Panc1 (cell line): ENCODE measurements at regions not wholly inside any gene's neighbourhood (a gene's known extent, or its start where the extent isn't known, plus 50 kb on each side); places are given as distances from the start of the nearest gene placed in this dataset.

Experiments used
- ATAC-seq: fragments of 200-7000 bp; cut with Tn5 transposase; 2 replicates; pipeline ENCODE4 v1.9.1; 2020; ENCODE audit warnings: mild to moderate bottlenecking, moderate library complexity
- BruUV-seq: library from RNA; stranded (reverse); fragments of 400-500 nt; replicated peaks from 2 replicates; lab custom pipeline; 2021; lab: Mats Ljungman, UMichigan
- CTCF ChIA-PET: fragments of 300-600 bp; sonication (Branson Sonifier 250); formaldehyde crosslinking; loops from one replicate; lab custom pipeline; 2022; ENCODE audit warnings: antibody characterized with exemption; lab: Charles Lee
- POLR2A ChIA-PET: fragments of 300-600 bp; sonication (Branson Sonifier 250); formaldehyde crosslinking; loops from one replicate; lab custom pipeline; 2022; ENCODE audit warnings: antibody characterized with exemption; lab: Charles Lee
- DNase-seq: peaks from one replicate; pipeline ENCODE4 v3.0.0-alpha.2; 2010; ENCODE audit warnings: low read depth, low spot score
- H3K27ac ChIP-seq: 2 replicates; pipeline ENCODE4 v1.5.1; 2011; ENCODE audit warnings: mild to moderate bottlenecking, low read length, inconsistent platforms
- H3K27me3 ChIP-seq: fragments of 200-500 bp; sonication (Bioruptor generic); 2 replicates; pipeline ENCODE4 v1.6.0; 2014; ENCODE audit warnings: low read length, inconsistent platforms; ENCODE audit not compliant: control insufficient read depth, insufficient read depth
- H3K36me3 ChIP-seq: fragments of 200-500 bp; sonication (Bioruptor generic); 2 replicates; pipeline ENCODE4 v1.5.1; 2014; ENCODE audit warnings: inconsistent platforms, mild to moderate bottlenecking, low read length, moderate library complexity; ENCODE audit not compliant: control insufficient read depth, insufficient read depth
- H3K4me1 ChIP-seq: 2 replicates; pipeline ENCODE4 v1.5.1; 2011; ENCODE audit warnings: inconsistent platforms, mild to moderate bottlenecking, low read length, moderate library complexity; ENCODE audit not compliant: control insufficient read depth, insufficient read depth
- H3K4me3 ChIP-seq, 2 experiments: 2 replicates each; pipeline ENCODE4 v1.5.1; 2011 to 2012; ENCODE audit warnings: low read depth in 2 of 2, low read length in 2 of 2, mild to moderate bottlenecking in 2 of 2, inconsistent platforms in 1 of 2, moderate library complexity in 1 of 2
- H3K9me3 ChIP-seq: fragments of 200-500 bp; sonication (Bioruptor generic); 2 replicates; pipeline ENCODE4 v1.5.1; 2014; ENCODE audit warnings: low read depth, mild to moderate bottlenecking, inconsistent platforms, low read length, moderate library complexity; ENCODE audit not compliant: control insufficient read depth, insufficient read depth
- CTCF ChIP-seq: fragments of 450-650 bp; IDR thresholded peaks from 2 replicates; pipeline ENCODE4 v1.5.1; 2017; ENCODE audit warnings: mild to moderate bottlenecking
- POLR2AphosphoS5 ChIP-seq: IDR thresholded peaks from 2 replicates; pipeline ENCODE4 v1.6.1; 2012; ENCODE audit warnings: mild to moderate bottlenecking, low read depth, low read length, moderate library complexity
- REST ChIP-seq, 2 experiments: IDR thresholded peaks; 2 replicates each; pipeline ENCODE4 v1.6.1; 2011 to 2012; ENCODE audit warnings: low read depth in 2 of 2, control low read depth in 1 of 2, low read length in 1 of 2, mild to moderate bottlenecking in 1 of 2, moderate library complexity in 1 of 2; ENCODE audit not compliant: insufficient read depth in 1 of 2
- SIN3A ChIP-seq: IDR thresholded peaks from 2 replicates; pipeline ENCODE4 v1.6.1; 2012; ENCODE audit warnings: low read depth, mild to moderate bottlenecking, low read length, moderate library complexity, borderline replicate concordance; ENCODE audit not compliant: insufficient read depth
- TCF7L2 ChIP-seq: IDR thresholded peaks from 2 replicates; pipeline ENCODE4 v1.6.1; 2011; ENCODE audit warnings: mild to moderate bottlenecking, low read depth, low read length, inconsistent platforms
- in situ Hi-C: cut with HindIII; loops from 2 replicates; pipeline ENCODE4 v1.10.0; 2016; ENCODE audit warnings: low sequenced_read_pairs, low pct_unique_long_range_greater_than_20kb
- intact Hi-C: fragments of 100-400 bp; cut with micrococcal nuclease; formaldehyde crosslinking; loops from one replicate; pipeline ENCODE4 v1.10.0; 2022; ENCODE audit not compliant: unreplicated experiment

DNA sequence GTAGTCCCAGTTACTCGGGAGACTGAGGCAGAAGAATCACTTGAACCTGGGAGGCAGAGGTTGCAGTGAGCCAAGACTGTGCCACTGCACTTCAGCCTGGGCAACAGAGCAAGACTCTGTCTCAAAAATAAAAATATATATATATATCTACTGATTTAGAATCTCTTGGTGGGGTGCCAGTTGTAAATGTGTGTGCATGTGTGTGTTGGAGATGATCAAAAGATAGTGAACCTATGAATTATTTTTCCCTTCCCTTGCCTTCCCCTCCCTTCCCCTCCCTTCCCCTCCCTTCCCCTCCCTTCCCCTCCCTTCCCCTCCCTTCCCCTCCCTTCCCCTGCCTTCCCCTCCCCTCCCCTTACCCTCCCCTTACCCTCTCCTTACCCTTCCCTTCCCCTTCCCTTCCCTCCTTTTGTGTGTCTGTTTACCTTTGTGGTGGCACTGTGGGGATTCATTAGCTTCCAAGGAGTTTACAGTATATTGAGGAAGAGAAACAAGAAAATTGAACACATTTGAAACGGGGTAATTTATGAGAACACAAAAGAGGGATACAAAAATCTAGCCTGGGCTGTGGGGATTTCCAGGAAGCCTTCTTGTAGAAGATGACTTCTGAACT, 281.5 kb upstream of the DPPA4 start:
- H3K27me3 ChIP-seq: no peaks in the 10 kb centered on the region
- H3K9me3 ChIP-seq: no peaks in the 10 kb centered on the region
- H3K36me3 ChIP-seq: no peaks in the 10 kb centered on the region
- H3K4me3 ChIP-seq: no peak overlapping the region
- no peak overlapping the region for H3K27ac ChIP-seq
- no peaks in the 10 kb centered on the region for H3K4me1 ChIP-seq
- ChIA-PET POLR2A (no interaction called here), CTCF (no interaction called here)
- no peak for DNase-seq
- intact Hi-C loops: no loop called here
- in situ Hi-C loops: no loop called here
- no TSS peak for BruUV-seq
- ATAC-seq: no peak
- TF ChIP-seq REST (IDR thresholded peaks at IDR 0.05; ENCODE audit: insufficient read depth in 1 of 2, low read depth in 2 of 2, low read length in 1 of 2) (no peak), CTCF (no peak), SIN3A (no peak), POLR2AphosphoS5 (no peak), TCF7L2 (no peak)

DNA sequence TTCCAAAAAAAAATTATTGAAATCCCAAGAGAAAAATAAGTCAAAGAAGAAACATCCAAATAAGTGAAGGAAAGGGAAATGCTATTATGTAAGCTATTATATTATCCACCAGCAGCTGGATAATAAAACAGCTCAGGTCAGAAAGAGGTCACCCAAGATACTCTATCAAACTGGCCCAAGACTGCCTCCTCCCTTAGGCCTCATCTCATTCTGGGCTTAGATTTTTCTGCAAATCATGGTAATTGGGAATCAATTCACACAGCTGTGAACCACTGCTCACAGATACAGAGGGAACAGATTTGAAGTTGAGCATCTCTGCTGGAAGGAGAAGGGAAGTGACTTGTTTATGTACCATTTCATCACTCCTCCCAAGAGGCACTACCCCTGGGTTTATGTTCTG, 294.6 kb upstream of the DPPA4 start:
- no peak for DNase-seq
- TF ChIP-seq REST (IDR thresholded peaks at IDR 0.05; ENCODE audit: insufficient read depth in 1 of 2, low read depth in 2 of 2, low read length in 1 of 2) (no peak), POLR2AphosphoS5 (no peak), CTCF (no peak), TCF7L2 (no peak), SIN3A (no peak)
- ChIA-PET CTCF (no interaction called here), POLR2A (no interaction called here)
- in situ Hi-C loops: no loop called here
- no peak overlapping the region for H3K27ac ChIP-seq
- H3K36me3 ChIP-seq: no peaks in the 10 kb centered on the region
- H3K9me3 ChIP-seq: no peaks in the 10 kb centered on the region
- no peak overlapping the region for H3K4me3 ChIP-seq
- ATAC-seq: no peak
- no peaks in the 10 kb centered on the region for H3K4me1 ChIP-seq
- no peaks in the 10 kb centered on the region for H3K27me3 ChIP-seq
- intact Hi-C loops: no loop called here
- BruUV-seq: no TSS peak
